Thyroid gland (tissue), 4 donors: ENCODE measurements at regions not wholly inside any gene's neighbourhood (a gene's known extent, or its start where the extent isn't known, plus 50 kb on each side); places are given as distances from the start of the nearest gene placed in this dataset.

Experiments
- POLR2A ChIP-seq, 2 donors: fragments of 450-650 bp; IDR thresholded peaks; one replicate each; pipeline ENCODE4 v1.6.1; 2017; ENCODE audit warnings: antibody characterized with exemption in 2 of 2, mild to moderate bottlenecking in 2 of 2, moderate library complexity in 1 of 2
- TF ChIP-seq, protein P1 (sequence below), 6 experiments: fragments of 200-600 bp in 3 of 6; fragments of 450-650 bp in 3 of 6; sonication (generic) in 3 of 6; IDR thresholded peaks; one replicate each; pipeline ENCODE4 v1.5.1; 2016 to 2019; ENCODE audit warnings: antibody characterized with exemption in 6 of 6, mild to moderate bottlenecking in 2 of 6, inconsistent platforms in 1 of 6, moderate library complexity in 1 of 6

DNA sequence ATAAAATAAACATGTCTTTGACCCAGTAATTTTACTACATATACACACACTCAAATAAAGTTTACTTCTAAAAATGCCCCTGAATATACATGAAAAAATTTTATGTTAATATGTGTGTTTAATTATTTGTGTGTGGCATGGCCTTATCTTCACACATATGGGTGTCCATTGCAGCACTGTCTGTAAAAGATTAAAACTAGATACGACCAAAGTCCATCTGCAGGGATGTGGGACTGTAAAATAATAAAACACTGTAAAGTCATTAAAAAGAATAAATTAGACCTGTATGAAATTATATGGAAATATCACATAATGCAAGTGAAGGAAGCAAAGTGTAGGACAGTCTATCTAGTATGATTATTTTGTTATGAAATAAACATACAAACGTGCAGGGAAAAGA lies 337.3 kb downstream of the RND3 start:
- TF ChIP-seq POLR2A (IDR thresholded peaks at IDR 0.05): no peak
- TF ChIP-seq, protein P1, sequence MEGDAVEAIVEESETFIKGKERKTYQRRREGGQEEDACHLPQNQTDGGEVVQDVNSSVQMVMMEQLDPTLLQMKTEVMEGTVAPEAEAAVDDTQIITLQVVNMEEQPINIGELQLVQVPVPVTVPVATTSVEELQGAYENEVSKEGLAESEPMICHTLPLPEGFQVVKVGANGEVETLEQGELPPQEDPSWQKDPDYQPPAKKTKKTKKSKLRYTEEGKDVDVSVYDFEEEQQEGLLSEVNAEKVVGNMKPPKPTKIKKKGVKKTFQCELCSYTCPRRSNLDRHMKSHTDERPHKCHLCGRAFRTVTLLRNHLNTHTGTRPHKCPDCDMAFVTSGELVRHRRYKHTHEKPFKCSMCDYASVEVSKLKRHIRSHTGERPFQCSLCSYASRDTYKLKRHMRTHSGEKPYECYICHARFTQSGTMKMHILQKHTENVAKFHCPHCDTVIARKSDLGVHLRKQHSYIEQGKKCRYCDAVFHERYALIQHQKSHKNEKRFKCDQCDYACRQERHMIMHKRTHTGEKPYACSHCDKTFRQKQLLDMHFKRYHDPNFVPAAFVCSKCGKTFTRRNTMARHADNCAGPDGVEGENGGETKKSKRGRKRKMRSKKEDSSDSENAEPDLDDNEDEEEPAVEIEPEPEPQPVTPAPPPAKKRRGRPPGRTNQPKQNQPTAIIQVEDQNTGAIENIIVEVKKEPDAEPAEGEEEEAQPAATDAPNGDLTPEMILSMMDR (IDR thresholded peaks at IDR 0.05): no peak
